K562 (cell line): ENCODE measurements at regions not wholly inside any gene's neighbourhood (a gene's known extent, or its start where the extent isn't known, plus 50 kb on each side); places are given as distances from the start of the nearest gene placed in this dataset.

Experiments used
- SIN3B ChIP-seq: fragments of 450-650 bp; IDR thresholded peaks from 2 replicates; pipeline ENCODE4 v1.6.1; 2017; ENCODE audit warnings: low read depth, mild to moderate bottlenecking, moderate library complexity
- TF ChIP-seq, protein P1 (sequence below), 3 experiments: IDR thresholded peaks in 2 of 3; conservative IDR thresholded peaks in 1 of 3; 2 replicates each; pipeline ENCODE4 v1.5.1; 2011 to 2012; ENCODE audit warnings: low read length in 3 of 3, mild to moderate bottlenecking in 3 of 3, control low read depth in 2 of 3, improper control_type of control experiment in 1 of 3, inconsistent platforms in 1 of 3, low read depth in 1 of 3, mixed read lengths in 1 of 3, moderate library complexity in 1 of 3; ENCODE audit not compliant: insufficient read depth in 2 of 3

DNA sequence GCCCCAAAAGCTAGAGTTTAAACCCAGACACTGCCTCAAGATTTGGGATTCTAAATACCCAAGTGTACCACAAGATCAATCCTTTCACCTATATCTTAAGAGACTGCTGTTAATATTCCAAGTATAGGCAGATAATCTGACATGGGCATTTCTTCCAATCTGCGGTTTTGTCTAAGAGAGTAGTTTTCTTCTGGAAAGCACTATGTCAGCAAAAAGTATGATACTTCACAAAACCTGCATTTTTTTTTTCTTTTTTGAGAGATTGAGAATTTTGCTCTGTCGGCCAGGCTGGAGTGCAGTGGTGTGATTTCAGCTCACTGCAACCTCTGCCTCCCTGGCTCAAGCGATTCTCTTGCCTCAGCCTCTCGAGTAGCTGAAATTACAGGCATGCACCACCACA is 190.7 kb upstream of the TYRP1 start:
- TF ChIP-seq, protein P1, sequence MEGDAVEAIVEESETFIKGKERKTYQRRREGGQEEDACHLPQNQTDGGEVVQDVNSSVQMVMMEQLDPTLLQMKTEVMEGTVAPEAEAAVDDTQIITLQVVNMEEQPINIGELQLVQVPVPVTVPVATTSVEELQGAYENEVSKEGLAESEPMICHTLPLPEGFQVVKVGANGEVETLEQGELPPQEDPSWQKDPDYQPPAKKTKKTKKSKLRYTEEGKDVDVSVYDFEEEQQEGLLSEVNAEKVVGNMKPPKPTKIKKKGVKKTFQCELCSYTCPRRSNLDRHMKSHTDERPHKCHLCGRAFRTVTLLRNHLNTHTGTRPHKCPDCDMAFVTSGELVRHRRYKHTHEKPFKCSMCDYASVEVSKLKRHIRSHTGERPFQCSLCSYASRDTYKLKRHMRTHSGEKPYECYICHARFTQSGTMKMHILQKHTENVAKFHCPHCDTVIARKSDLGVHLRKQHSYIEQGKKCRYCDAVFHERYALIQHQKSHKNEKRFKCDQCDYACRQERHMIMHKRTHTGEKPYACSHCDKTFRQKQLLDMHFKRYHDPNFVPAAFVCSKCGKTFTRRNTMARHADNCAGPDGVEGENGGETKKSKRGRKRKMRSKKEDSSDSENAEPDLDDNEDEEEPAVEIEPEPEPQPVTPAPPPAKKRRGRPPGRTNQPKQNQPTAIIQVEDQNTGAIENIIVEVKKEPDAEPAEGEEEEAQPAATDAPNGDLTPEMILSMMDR (IDR thresholded peaks at IDR 0.05 in 2 of 3, conservative IDR thresholded peaks at IDR 0.05 in 1 of 3; ENCODE audit: insufficient read depth in 2 of 3, low read depth in 1 of 3, low read length in 3 of 3), result no peak
- no peak for TF ChIP-seq SIN3B
